GM23338 (cell line): ENCODE measurements at regions not wholly inside any gene's neighbourhood (a gene's known extent, or its start where the extent isn't known, plus 50 kb on each side); places are given as distances from the start of the nearest gene placed in this dataset.
"Not testable (repeated sequence)": the region's sequence is repeated elsewhere in the genome, so short reads cannot be mapped to it uniquely, and the experiment has no call there.

Source experiments
- ATAC-seq: fragments of 200-7000 bp; cut with Tn5 transposase; 3 replicates; pipeline ENCODE4 v1.9.1; 2020
- DNase-seq: peaks from one replicate; pipeline ENCODE4 v3.0.0-alpha.2; 2015; ENCODE audit warnings: low spot score
- H2AFZ ChIP-seq: fragments of 200-600 bp; sonication (generic); 2 replicates; pipeline ENCODE4 v1.8.0; 2016; ENCODE audit warnings: antibody characterized with exemption, mild to moderate bottlenecking, moderate library complexity
- H3F3A ChIP-seq: fragments of 200-600 bp; sonication (generic); replicated peaks from 2 replicates; pipeline ENCODE4 v1.8.0; 2017; ENCODE audit warnings: antibody characterized with exemption, mixed run types, low read depth
- H3K27ac ChIP-seq: fragments of 200-600 bp; sonication (generic); 2 replicates; pipeline ENCODE4 v1.6.1; 2016; ENCODE audit warnings: low read depth
- H3K27me3 ChIP-seq: fragments of 200-600 bp; sonication (generic); 2 replicates; pipeline ENCODE4 v1.8.0; 2016; ENCODE audit warnings: mild to moderate bottlenecking, mixed run types, moderate library complexity; ENCODE audit not compliant: insufficient read depth
- H3K36me3 ChIP-seq: fragments of 200-600 bp; sonication (generic); 2 replicates; pipeline ENCODE4 v1.8.0; 2016; ENCODE audit warnings: mild to moderate bottlenecking; ENCODE audit not compliant: insufficient read depth
- H3K4me1 ChIP-seq: fragments of 200-600 bp; sonication (generic); 2 replicates; pipeline ENCODE4 v1.8.0; 2016; ENCODE audit warnings: mild to moderate bottlenecking, moderate library complexity; ENCODE audit not compliant: insufficient read depth
- H3K4me2 ChIP-seq: fragments of 200-600 bp; sonication (generic); 2 replicates; pipeline ENCODE4 v1.7.1; 2017; ENCODE audit warnings: mixed run types
- H3K4me3 ChIP-seq: fragments of 200-600 bp; sonication (generic); 2 replicates; pipeline ENCODE4 v1.6.1; 2016; ENCODE audit warnings: mixed run types
- H3K79me2 ChIP-seq: fragments of 200-600 bp; sonication (generic); replicated peaks from 2 replicates; pipeline ENCODE4 v1.8.0; 2017; ENCODE audit warnings: mild to moderate bottlenecking; ENCODE audit not compliant: insufficient read depth
- H3K9me2 ChIP-seq: fragments of 200-600 bp; sonication (generic); 2 replicates; pipeline ENCODE4 v1.8.0; 2017; ENCODE audit not compliant: insufficient read depth
- H4K20me1 ChIP-seq: fragments of 200-600 bp; sonication (generic); replicated peaks from 2 replicates; pipeline ENCODE4 v1.8.0; 2017; ENCODE audit warnings: mild to moderate bottlenecking; ENCODE audit not compliant: insufficient read depth
- H3K27ac Mint-ChIP-seq: 2 replicates; pipeline ENCODE4 v1.8.0; 2020; ENCODE audit warnings: inconsistent platforms, mild to moderate bottlenecking, moderate library complexity, mixed read lengths
- H3K27me3 Mint-ChIP-seq: 3 replicates; pipeline ENCODE4 v1.8.0; 2022; ENCODE audit warnings: low read depth, mild to moderate bottlenecking, moderate library complexity, mixed read lengths, inconsistent platforms; ENCODE audit not compliant: insufficient read depth, poor library complexity
- H3K36me3 Mint-ChIP-seq: 3 replicates; pipeline ENCODE4 v1.8.0; 2021; ENCODE audit warnings: low read depth, mild to moderate bottlenecking, inconsistent platforms, moderate library complexity, mixed read lengths
- H3K4me1 Mint-ChIP-seq: 3 replicates; pipeline ENCODE4 v1.8.0; 2020; ENCODE audit warnings: mild to moderate bottlenecking, inconsistent platforms, mixed read lengths
- H3K4me3 Mint-ChIP-seq: 3 replicates; pipeline ENCODE4 v1.8.0; 2021; ENCODE audit warnings: moderate library complexity, mild to moderate bottlenecking, inconsistent platforms, mixed read lengths
- H3K9me3 Mint-ChIP-seq: 3 replicates; pipeline ENCODE4 v1.8.0; 2020; ENCODE audit warnings: moderate library complexity, mild to moderate bottlenecking, inconsistent platforms, mixed read lengths
- CREB1 ChIP-seq: fragments of 250-450 bp; sonication (Bioruptor Pico); IDR thresholded peaks from 2 replicates; pipeline ENCODE4 v1.5.0; 2020; ENCODE audit warnings: low read depth, mild to moderate bottlenecking, moderate library complexity
- ETS1 ChIP-seq: IDR thresholded peaks from 2 replicates; pipeline ENCODE4 v1.6.1; 2016; ENCODE audit warnings: antibody characterized with exemption
- EZH2phosphoT487 ChIP-seq: fragments of 200-600 bp; sonication (generic); IDR thresholded peaks from one replicate; pipeline ENCODE4 v1.8.1; 2018; ENCODE audit warnings: antibody characterized with exemption; ENCODE audit not compliant: unreplicated experiment
- JUNB ChIP-seq: IDR thresholded peaks from one replicate; pipeline ENCODE4 v1.6.1; 2016; ENCODE audit warnings: antibody characterized with exemption; ENCODE audit not compliant: unreplicated experiment
- NANOG ChIP-seq: IDR thresholded peaks from 2 replicates; pipeline ENCODE4 v1.6.1; 2016; ENCODE audit warnings: antibody characterized with exemption, borderline replicate concordance
- POLR2AphosphoS5 ChIP-seq: IDR thresholded peaks from 2 replicates; pipeline ENCODE4 v1.6.1; 2016; ENCODE audit warnings: antibody characterized with exemption, low read depth
- REST ChIP-seq: IDR thresholded peaks from one replicate; pipeline ENCODE4 v1.6.1; 2018; ENCODE audit warnings: antibody characterized with exemption; ENCODE audit not compliant: unreplicated experiment
- STAT1 ChIP-seq: IDR thresholded peaks from one replicate; pipeline ENCODE4 v1.6.1; 2016; ENCODE audit warnings: antibody characterized with exemption; ENCODE audit not compliant: unreplicated experiment
- ZNF331 ChIP-seq: fragments of 250-450 bp; sonication (Bioruptor Pico); IDR thresholded peaks from 2 replicates; pipeline ENCODE4 v1.5.0; 2020; ENCODE audit warnings: low read depth, mild to moderate bottlenecking, moderate library complexity

GRCh38 chr7:85341121-85341520, 154.3 kb upstream of the SEMA3D start:
- H3K9me2 ChIP-seq = no peaks in the 10 kb centered on the region
- H4K20me1 ChIP-seq = no peaks in the 10 kb centered on the region
- ATAC-seq (no peak), DNase-seq (no peak)
- H3K4me2 ChIP-seq = no peak overlapping the region
- peaks cover 12% of the 10 kb centered on the region for H3K4me1 ChIP-seq
- no peak overlapping the region for H3K27ac ChIP-seq
- Mint-ChIP-seq H3K27me3 (no peaks in the 10 kb centered on the region), H3K9me3 (0 out of 3 replicates have a peak, but pooled peaks cover under 1% of the 10 kb centered on the region), H3K4me1 (peaks cover 5% of the 10 kb centered on the region; the same call in 2 of the 3 replicates), H3K36me3 (peaks cover under 1% of the 10 kb centered on the region; the same call in 1 of the 3 replicates), H3K4me3 (no peak overlapping the region), H3K27ac (no peak overlapping the region)
- no peak overlapping the region for H3K4me3 ChIP-seq
- no peak overlapping the region for H2AFZ ChIP-seq
- H3K27me3 ChIP-seq = no peaks in the 10 kb centered on the region
- H3K79me2 ChIP-seq = no peaks in the 10 kb centered on the region
- no peaks in the 10 kb centered on the region for H3F3A ChIP-seq
- no peaks in the 10 kb centered on the region for H3K36me3 ChIP-seq
- TF ChIP-seq CREB1 (CRISPR knock-in tag) = no peak
- no peak for TF ChIP-seq JUNB
- TF ChIP-seq ETS1 = no peak
- TF ChIP-seq STAT1 = no peak

GRCh38 chr7:85336086-85336485, 149.2 kb upstream of the SEMA3D start:
- DNase-seq (no peak), ATAC-seq (no peak)
- H3K4me1 Mint-ChIP-seq = no peaks in the 10 kb centered on the region; the same call in 2 of the 3 replicates
- no peaks in the 10 kb centered on the region for H4K20me1 ChIP-seq
- H2AFZ ChIP-seq = no peak overlapping the region
- H3K4me2 ChIP-seq = no peak overlapping the region
- no peaks in the 10 kb centered on the region for H3K27me3 ChIP-seq
- 0 out of 2 replicates have a peak, but pooled peaks cover under 1% of the 10 kb centered on the region for H3K4me1 ChIP-seq
- H3K27ac Mint-ChIP-seq = no peak overlapping the region
- no peaks in the 10 kb centered on the region for H3K79me2 ChIP-seq
- no peak overlapping the region for H3K4me3 ChIP-seq
- no peak overlapping the region for H3K4me3 Mint-ChIP-seq
- no peaks in the 10 kb centered on the region for H3K36me3 ChIP-seq
- TF ChIP-seq EZH2phosphoT487 (no peak), POLR2AphosphoS5 (no peak), ZNF331 (CRISPR knock-in tag) (no peak), STAT1 (no peak), REST (no peak), CREB1 (CRISPR knock-in tag) (no peak), NANOG (no peak), ETS1 (no peak), JUNB (no peak)
- H3F3A ChIP-seq = no peaks in the 10 kb centered on the region
- H3K9me2 ChIP-seq = no peaks in the 10 kb centered on the region
- 0 out of 3 replicates have a peak, but pooled peaks cover 8% of the 10 kb centered on the region for H3K9me3 Mint-ChIP-seq
- H3K36me3 Mint-ChIP-seq = peaks cover 8% of the 10 kb centered on the region; the same call in 2 of the 3 replicates
- no peaks in the 10 kb centered on the region for H3K27me3 Mint-ChIP-seq
- H3K27ac ChIP-seq = no peak overlapping the region

GRCh38 chr7:85335113-85335512, 148.3 kb upstream of the SEMA3D start:
- not testable (repeated sequence) for H3F3A ChIP-seq, ATAC-seq, H3K4me1 Mint-ChIP-seq, H3K4me3 ChIP-seq, H3K4me3 Mint-ChIP-seq, H3K27me3 ChIP-seq, H3K36me3 Mint-ChIP-seq, H3K36me3 ChIP-seq, H3K4me2 ChIP-seq, H3K79me2 ChIP-seq, H3K9me2 ChIP-seq, H3K27ac ChIP-seq, H3K27me3 Mint-ChIP-seq, H3K9me3 Mint-ChIP-seq, H3K4me1 ChIP-seq, H4K20me1 ChIP-seq, DNase-seq, H2AFZ ChIP-seq, H3K27ac Mint-ChIP-seq
